ENCODE measurements at regions not wholly inside any gene's neighbourhood (a gene's known extent, or its start where the extent isn't known, plus 50 kb on each side); places are given as distances from the start of the nearest gene placed in this dataset.

GRCh38 chr4:120286813-120287212 is 220.2 kb upstream of the MAD2L1 start:
- WGBS (ENCODE audit: insufficient coverage), result 100% methylated on average over 1 of the region's 2 CpGs
- Histone ChIP-seq H3K9me3 (replicated peaks in 1 of 2; ENCODE audit: control insufficient read depth in 1 of 2, insufficient read depth in 1 of 2, low read length in 2 of 2) (no peaks in the 10 kb centered on the region), H3K27ac (ENCODE audit: low read depth in 1 of 2, low read length in 2 of 2) (no peak overlapping the region), H3K79me2 (ENCODE audit: insufficient read depth, low read length) (no peaks in the 10 kb centered on the region), H2AFZ (ENCODE audit: insufficient read depth, low read depth, low read length, poor library complexity, severe bottlenecking) (no peak overlapping the region), H3K4me1 (ENCODE audit: control insufficient read depth in 1 of 2, insufficient read depth in 2 of 2, low read length in 2 of 2) (no peaks in the 10 kb centered on the region), H3K27me3 (ENCODE audit: control insufficient read depth in 2 of 2, insufficient read depth in 2 of 2, low read length in 2 of 2) (no peaks in the 10 kb centered on the region), H4K20me1 (ENCODE audit: insufficient read depth, low read length) (no peaks in the 10 kb centered on the region), H3K36me3 (replicated peaks in 1 of 2; ENCODE audit: control insufficient read depth in 1 of 2, insufficient read depth in 2 of 2, low read length in 2 of 2) (no peaks in the 10 kb centered on the region), H3K4me3 (replicated peaks in 1 of 3; ENCODE audit: low read depth in 2 of 3, low read length in 3 of 3) (no peak overlapping the region), H3K4me2 (replicated peaks; ENCODE audit: extremely low read depth, low read length, poor library complexity, severe bottlenecking) (no peak overlapping the region), H3K9ac (ENCODE audit: insufficient read depth, low read length, poor library complexity, severe bottlenecking) (no peak overlapping the region)
- Mint-ChIP-seq H3K4me3 (no peak overlapping the region), H3K4me1 (no peaks in the 10 kb centered on the region), H3K27me3 (ENCODE audit: low read depth in 3 of 3) (peaks cover 0 to 3% (median 0%) of the 10 kb centered on the region in 3 donors), H3K9me3 (peaks cover 0 to 3% (median 0%) of the 10 kb centered on the region in 7 donors), H3K27ac (no peak overlapping the region), H3K36me3 (no peaks in the 10 kb centered on the region)
- TF ChIP-seq, protein P1, sequence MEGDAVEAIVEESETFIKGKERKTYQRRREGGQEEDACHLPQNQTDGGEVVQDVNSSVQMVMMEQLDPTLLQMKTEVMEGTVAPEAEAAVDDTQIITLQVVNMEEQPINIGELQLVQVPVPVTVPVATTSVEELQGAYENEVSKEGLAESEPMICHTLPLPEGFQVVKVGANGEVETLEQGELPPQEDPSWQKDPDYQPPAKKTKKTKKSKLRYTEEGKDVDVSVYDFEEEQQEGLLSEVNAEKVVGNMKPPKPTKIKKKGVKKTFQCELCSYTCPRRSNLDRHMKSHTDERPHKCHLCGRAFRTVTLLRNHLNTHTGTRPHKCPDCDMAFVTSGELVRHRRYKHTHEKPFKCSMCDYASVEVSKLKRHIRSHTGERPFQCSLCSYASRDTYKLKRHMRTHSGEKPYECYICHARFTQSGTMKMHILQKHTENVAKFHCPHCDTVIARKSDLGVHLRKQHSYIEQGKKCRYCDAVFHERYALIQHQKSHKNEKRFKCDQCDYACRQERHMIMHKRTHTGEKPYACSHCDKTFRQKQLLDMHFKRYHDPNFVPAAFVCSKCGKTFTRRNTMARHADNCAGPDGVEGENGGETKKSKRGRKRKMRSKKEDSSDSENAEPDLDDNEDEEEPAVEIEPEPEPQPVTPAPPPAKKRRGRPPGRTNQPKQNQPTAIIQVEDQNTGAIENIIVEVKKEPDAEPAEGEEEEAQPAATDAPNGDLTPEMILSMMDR (IDR thresholded peaks at IDR 0.05), result no peak
- intact Hi-C loops (cut with micrococcal nuclease), result no loop called here
- no peak for DNase-seq

DNA sequence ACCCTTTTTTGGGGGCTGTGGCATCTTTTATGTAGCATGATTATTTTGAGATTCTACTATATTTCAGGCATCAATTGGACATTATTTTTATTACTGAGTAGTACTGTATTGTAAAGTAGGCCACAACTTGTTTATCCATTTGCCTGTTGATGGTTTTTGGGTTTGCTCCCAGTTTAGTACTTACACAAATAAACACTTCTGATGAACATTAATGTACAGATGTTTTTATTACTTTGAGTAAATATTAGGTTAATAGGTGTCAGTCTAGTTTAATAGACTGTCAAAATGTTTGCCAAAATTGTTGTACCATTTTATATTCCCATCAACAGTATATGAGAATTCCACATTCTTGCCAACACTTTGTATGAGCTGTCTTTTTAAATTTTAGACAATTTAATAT is 214.9 kb upstream of the MAD2L1 start:
- no peak overlapping the region for H3K27ac ChIP-seq (ENCODE audit: low read depth in 1 of 2, low read length in 2 of 2)
- no peak for DNase-seq
- no peaks in the 10 kb centered on the region for H3K27me3 ChIP-seq (ENCODE audit: control insufficient read depth in 2 of 2, insufficient read depth in 2 of 2, low read length in 2 of 2)
- H3K36me3 Mint-ChIP-seq, result no peaks in the 10 kb centered on the region
- H3K4me1 ChIP-seq (ENCODE audit: control insufficient read depth in 1 of 2, insufficient read depth in 2 of 2, low read length in 2 of 2), result no peaks in the 10 kb centered on the region
- H3K4me1 Mint-ChIP-seq, result no peaks in the 10 kb centered on the region
- intact Hi-C loops (cut with micrococcal nuclease), result no loop called here
- H3K9me3 Mint-ChIP-seq, result peaks cover 0 to 4% (median 0%) of the 10 kb centered on the region in 7 donors
- no peaks in the 10 kb centered on the region for H3K36me3 ChIP-seq (replicated peaks in 1 of 2; ENCODE audit: control insufficient read depth in 1 of 2, insufficient read depth in 2 of 2, low read length in 2 of 2)
- no peak overlapping the region for H3K9ac ChIP-seq (ENCODE audit: insufficient read depth, low read length, poor library complexity, severe bottlenecking)
- no peak overlapping the region for H2AFZ ChIP-seq (ENCODE audit: insufficient read depth, low read depth, low read length, poor library complexity, severe bottlenecking)
- no peak overlapping the region for H3K27ac Mint-ChIP-seq
- no peaks in the 10 kb centered on the region for H4K20me1 ChIP-seq (ENCODE audit: insufficient read depth, low read length)
- H3K4me3 ChIP-seq (replicated peaks in 1 of 3; ENCODE audit: low read depth in 2 of 3, low read length in 3 of 3), result no peak overlapping the region
- no peaks in the 10 kb centered on the region for H3K9me3 ChIP-seq (replicated peaks in 1 of 2; ENCODE audit: control insufficient read depth in 1 of 2, insufficient read depth in 1 of 2, low read length in 2 of 2)
- H3K79me2 ChIP-seq (ENCODE audit: insufficient read depth, low read length), result no peaks in the 10 kb centered on the region
- TF ChIP-seq, protein P1 (IDR thresholded peaks at IDR 0.05), result no peak
- H3K27me3 Mint-ChIP-seq (ENCODE audit: low read depth in 3 of 3), result peaks cover 0 to 3% (median 0%) of the 10 kb centered on the region in 3 donors
- H3K4me2 ChIP-seq (replicated peaks; ENCODE audit: extremely low read depth, low read length, poor library complexity, severe bottlenecking), result no peak overlapping the region
- H3K4me3 Mint-ChIP-seq, result no peak overlapping the region
